ENCODE measurements at regions not wholly inside any gene's neighbourhood (a gene's known extent, or its start where the extent isn't known, plus 50 kb on each side); places are given as distances from the start of the nearest gene placed in this dataset.

GRCh38 chr7:27459021-27459730 is 203.5 kb downstream of the HIBADH start:
- 80 to 83% methylated on average over 1 to 3 of the region's 4 CpGs for WGBS, 2 experiments (ENCODE audit: insufficient coverage in 2 of 2)
- H3K4me1 ChIP-seq (ENCODE audit: control insufficient read depth, insufficient read depth, low read length, poor library complexity, severe bottlenecking) = peaks cover 2% of the 10 kb centered on the region
- no peak overlapping the region for H3K27ac ChIP-seq (ENCODE audit: low read depth, low read length, severe bottlenecking)
- H3K36me3 ChIP-seq (ENCODE audit: control insufficient read depth, insufficient read depth, low read length) = no peaks in the 10 kb centered on the region
- H3K4me3 ChIP-seq (ENCODE audit: extremely low read depth, insufficient read depth, low read length, poor library complexity, severe bottlenecking) = no peak overlapping the region
- no peaks in the 10 kb centered on the region for H3K9me3 ChIP-seq (ENCODE audit: control insufficient read depth, low read length)

GRCh38 chr7:27459731-27460053 is 203.0 kb downstream of the HIBADH start:
- Histone ChIP-seq H3K4me1 (ENCODE audit: control insufficient read depth, insufficient read depth, low read length, poor library complexity, severe bottlenecking) (no peaks in the 10 kb centered on the region), H3K4me3 (ENCODE audit: extremely low read depth, insufficient read depth, low read length, poor library complexity, severe bottlenecking) (no peak overlapping the region), H3K36me3 (ENCODE audit: control insufficient read depth, insufficient read depth, low read length) (no peaks in the 10 kb centered on the region), H3K9me3 (ENCODE audit: control insufficient read depth, low read length) (no peaks in the 10 kb centered on the region), H3K27ac (ENCODE audit: low read depth, low read length, severe bottlenecking) (no peak overlapping the region)
- no CpG with 5 or more reads among the region's 2 CpGs for WGBS, 2 experiments (ENCODE audit: insufficient coverage in 2 of 2)

GRCh38 chr7:27462575-27463270 is 200.0 kb downstream of the HIBADH start:
- H3K4me3 ChIP-seq (ENCODE audit: extremely low read depth, insufficient read depth, low read length, poor library complexity, severe bottlenecking) = no peak overlapping the region
- 50 to 77% methylated on average over 1 to 2 of the region's 8 CpGs for WGBS, 2 experiments (ENCODE audit: insufficient coverage in 2 of 2)
- H3K4me1 ChIP-seq (ENCODE audit: control insufficient read depth, insufficient read depth, low read length, poor library complexity, severe bottlenecking) = no peaks in the 10 kb centered on the region
- H3K36me3 ChIP-seq (ENCODE audit: control insufficient read depth, insufficient read depth, low read length) = no peaks in the 10 kb centered on the region
- H3K27ac ChIP-seq (ENCODE audit: low read depth, low read length, severe bottlenecking) = no peak overlapping the region
- no peaks in the 10 kb centered on the region for H3K9me3 ChIP-seq (ENCODE audit: control insufficient read depth, low read length)

GRCh38 chr7:27464970-27465369 is 197.7 kb downstream of the HIBADH start:
- Histone ChIP-seq H3K27ac (ENCODE audit: low read depth, low read length, severe bottlenecking) (no peak overlapping the region), H3K4me1 (ENCODE audit: control insufficient read depth, insufficient read depth, low read length, poor library complexity, severe bottlenecking) (no peaks in the 10 kb centered on the region), H3K9me3 (ENCODE audit: control insufficient read depth, low read length) (no peaks in the 10 kb centered on the region), H3K4me3 (ENCODE audit: extremely low read depth, insufficient read depth, low read length, poor library complexity, severe bottlenecking) (no peak overlapping the region), H3K36me3 (ENCODE audit: control insufficient read depth, insufficient read depth, low read length) (no peaks in the 10 kb centered on the region)
- WGBS, 2 experiments (ENCODE audit: insufficient coverage in 2 of 2) = 86 to 97% methylated on average over 2 of the region's 2 CpGs

GRCh38 chr7:27466703-27467102 is 196.0 kb downstream of the HIBADH start:
- Histone ChIP-seq H3K36me3 (ENCODE audit: control insufficient read depth, insufficient read depth, low read length) (no peaks in the 10 kb centered on the region), H3K9me3 (ENCODE audit: control insufficient read depth, low read length) (no peaks in the 10 kb centered on the region), H3K4me1 (ENCODE audit: control insufficient read depth, insufficient read depth, low read length, poor library complexity, severe bottlenecking) (no peaks in the 10 kb centered on the region), H3K4me3 (ENCODE audit: extremely low read depth, insufficient read depth, low read length, poor library complexity, severe bottlenecking) (no peak overlapping the region), H3K27ac (ENCODE audit: low read depth, low read length, severe bottlenecking) (no peak overlapping the region)
- WGBS, 2 experiments (ENCODE audit: insufficient coverage in 2 of 2) = 82 to 85% methylated on average over 4 of the region's 5 CpGs

GRCh38 chr7:27472043-27472442 is 190.6 kb downstream of the HIBADH start:
- no peak overlapping the region for H3K4me3 ChIP-seq (ENCODE audit: extremely low read depth, insufficient read depth, low read length, poor library complexity, severe bottlenecking)
- H3K4me1 ChIP-seq (ENCODE audit: control insufficient read depth, insufficient read depth, low read length, poor library complexity, severe bottlenecking) = no peaks in the 10 kb centered on the region
- H3K27ac ChIP-seq (ENCODE audit: low read depth, low read length, severe bottlenecking) = no peak overlapping the region
- H3K9me3 ChIP-seq (ENCODE audit: control insufficient read depth, low read length) = no peaks in the 10 kb centered on the region
- no peaks in the 10 kb centered on the region for H3K36me3 ChIP-seq (ENCODE audit: control insufficient read depth, insufficient read depth, low read length)
- WGBS, 2 experiments (ENCODE audit: insufficient coverage in 2 of 2) = 93 to 94% methylated on average over 2 of the region's 4 CpGs
